Uterus (tissue), 3 donors: ENCODE measurements at regions not wholly inside any gene's neighbourhood (a gene's known extent, or its start where the extent isn't known, plus 50 kb on each side); places are given as distances from the start of the nearest gene placed in this dataset.
"Not testable (repeated sequence)": the region's sequence is repeated elsewhere in the genome, so short reads cannot be mapped to it uniquely, and the experiment has no call there.

Experiments
- DNase-seq, 2 donors: peaks; one replicate each; pipeline ENCODE4 v3.0.0-alpha.2; 2019 to 2020
- H3K27ac ChIP-seq, 2 donors: fragments of 200-600 bp; sonication (generic); 1 replicate in 1 of 2; 2 replicates in 1 of 2; pipeline ENCODE4 v1.5.1; 2016 to 2018
- H3K27me3 ChIP-seq, 2 donors: fragments of 200-600 bp; sonication (generic); one replicate each; pipeline ENCODE4 v1.5.1; 2018 to 2019; ENCODE audit warnings: control low read depth in 1 of 2
- H3K36me3 ChIP-seq, 2 donors: fragments of 200-600 bp; sonication (generic); one replicate each; pipeline ENCODE4 v1.5.1; 2019; ENCODE audit warnings: control low read depth in 1 of 2
- H3K4me1 ChIP-seq, 2 donors: fragments of 200-600 bp; sonication (generic); one replicate each; pipeline ENCODE4 v1.5.1; 2018 to 2019; ENCODE audit warnings: control low read depth in 1 of 2
- H3K4me3 ChIP-seq, 2 donors: fragments of 200-600 bp; sonication (generic); 1 replicate in 1 of 2; 2 replicates in 1 of 2; pipeline ENCODE4 v1.5.1; 2018 to 2019; ENCODE audit warnings: mild to moderate bottlenecking in 1 of 2
- H3K9me3 ChIP-seq, 2 donors: fragments of 200-600 bp; sonication (generic); one replicate each; pipeline ENCODE4 v1.5.1; 2019; ENCODE audit warnings: control low read depth in 1 of 2
- CTCF ChIP-seq, 4 experiments: fragments of 200-600 bp in 2 of 4; fragments of 450-650 bp in 2 of 4; sonication (generic) in 2 of 4; IDR thresholded peaks; one replicate each; pipeline ENCODE4 v1.5.1; 2016 to 2019; ENCODE audit warnings: antibody characterized with exemption in 4 of 4, mild to moderate bottlenecking in 2 of 4, moderate library complexity in 1 of 4
- POLR2A ChIP-seq, 2 donors: fragments of 450-650 bp; IDR thresholded peaks; one replicate each; pipeline ENCODE4 v1.6.1; 2016; ENCODE audit warnings: antibody characterized with exemption in 2 of 2, mild to moderate bottlenecking in 1 of 2, moderate library complexity in 1 of 2
- intact Hi-C: fragments of 100-400 bp; cut with DNase I; formaldehyde crosslinking; loops from one replicate; pipeline ENCODE4 v1.15.1; 2023; ENCODE audit warnings: low total_unique reads
- donor health status: DM: yes; HTN: yes; CAD: no.

- TF ChIP-seq CTCF (IDR thresholded peaks at IDR 0.05), result no peak
- no peak for TF ChIP-seq POLR2A (IDR thresholded peaks at IDR 0.05)
- no peak overlapping the region for H3K4me3 ChIP-seq
- no peaks in the 10 kb centered on the region for H3K9me3 ChIP-seq
- no peaks in the 10 kb centered on the region for H3K27me3 ChIP-seq
- H3K27ac ChIP-seq, result no peak overlapping the region
- H3K4me1 ChIP-seq, result no peaks in the 10 kb centered on the region
- no peaks in the 10 kb centered on the region for H3K36me3 ChIP-seq
- peak in 1 of 2 donors; percentile 6 for DNase-seq
- intact Hi-C loops, result no loop called here
These were observed 86.0 kb upstream of the RET start for GRCh38 chr10:42990721-42991441.

- TF ChIP-seq CTCF (IDR thresholded peaks at IDR 0.05) (no peak), POLR2A (IDR thresholded peaks at IDR 0.05) (no peak)
- Histone ChIP-seq H3K27ac (no peak overlapping the region), H3K4me3 (no peak overlapping the region), H3K9me3 (no peaks in the 10 kb centered on the region), H3K36me3 (no peaks in the 10 kb centered on the region), H3K4me1 (no peaks in the 10 kb centered on the region), H3K27me3 (no peaks in the 10 kb centered on the region)
- intact Hi-C loops, result no loop called here
- no peak for DNase-seq
These were observed 85.3 kb upstream of the RET start for GRCh38 chr10:42991442-42992098.

- H3K27ac ChIP-seq, result no peak overlapping the region
- H3K4me3 ChIP-seq, result no peak overlapping the region
- H3K36me3 ChIP-seq, result no peaks in the 10 kb centered on the region
- intact Hi-C loops, result no loop called here
- DNase-seq, result no peak
- H3K9me3 ChIP-seq, result no peaks in the 10 kb centered on the region
- no peaks in the 10 kb centered on the region for H3K4me1 ChIP-seq
- no peaks in the 10 kb centered on the region for H3K27me3 ChIP-seq
- TF ChIP-seq CTCF (IDR thresholded peaks at IDR 0.05), result no peak
- TF ChIP-seq POLR2A (IDR thresholded peaks at IDR 0.05), result no peak
These were observed 84.5 kb upstream of the RET start for GRCh38 chr10:42992156-42992956.

- Histone ChIP-seq H3K4me1 (no peaks in the 10 kb centered on the region), H3K27ac (no peak overlapping the region), H3K36me3 (no peaks in the 10 kb centered on the region), H3K27me3 (no peaks in the 10 kb centered on the region), H3K9me3 (no peaks in the 10 kb centered on the region), H3K4me3 (no peak overlapping the region)
- intact Hi-C loops, result no loop called here
- no peak for TF ChIP-seq POLR2A (IDR thresholded peaks at IDR 0.05)
- no peak for TF ChIP-seq CTCF (IDR thresholded peaks at IDR 0.05)
- DNase-seq, result no peak
These were observed 83.9 kb upstream of the RET start for GRCh38 chr10:42992957-42993390.

- H3K27me3 ChIP-seq, H3K36me3 ChIP-seq, H3K4me3 ChIP-seq, DNase-seq, H3K27ac ChIP-seq, H3K9me3 ChIP-seq, intact Hi-C loops, H3K4me1 ChIP-seq: not testable (repeated sequence)
These were observed 82.0 kb upstream of the RET start for GRCh38 chr10:42994909-42995308.
